ENCODE measurements at regions not wholly inside any gene's neighbourhood (a gene's known extent, or its start where the extent isn't known, plus 50 kb on each side); places are given as distances from the start of the nearest gene placed in this dataset.

GRCh38 chr5:168132241-168132641 lies 159.2 kb upstream of the WWC1 start:
- Mint-ChIP-seq H3K4me3 (ENCODE audit: low read depth) (no peak overlapping the region), H3K36me3 (ENCODE audit: insufficient read depth) (no peaks in the 10 kb centered on the region), H3K4me1 (ENCODE audit: low read depth) (peaks cover 10% of the 10 kb centered on the region), H3K27ac (no peak overlapping the region), H3K27me3 (peaks cover 4% of the 10 kb centered on the region), H3K9me3 (ENCODE audit: low read depth) (no peaks in the 10 kb centered on the region)
- TF ChIP-seq CTCF (IDR thresholded peaks at IDR 0.05; ENCODE audit: unreplicated experiment): no peak
- no peak for DNase-seq (ENCODE audit: low spot score, unreplicated experiment)

- Mint-ChIP-seq H3K9me3 (ENCODE audit: low read depth) (no peaks in the 10 kb centered on the region), H3K4me1 (ENCODE audit: low read depth) (peaks cover 10% of the 10 kb centered on the region), H3K36me3 (ENCODE audit: insufficient read depth) (no peaks in the 10 kb centered on the region), H3K27ac (no peak overlapping the region), H3K4me3 (ENCODE audit: low read depth) (no peak overlapping the region), H3K27me3 (no peaks in the 10 kb centered on the region)
- no peak for DNase-seq (ENCODE audit: low spot score, unreplicated experiment)
- TF ChIP-seq CTCF (IDR thresholded peaks at IDR 0.05; ENCODE audit: unreplicated experiment): no peak
These were observed 155.5 kb upstream of the WWC1 start for GRCh38 chr5:168135897-168136296.

GRCh38 chr5:168136340-168136739 lies 155.1 kb upstream of the WWC1 start:
- TF ChIP-seq CTCF (IDR thresholded peaks at IDR 0.05; ENCODE audit: unreplicated experiment): no peak
- H3K27me3 Mint-ChIP-seq: no peaks in the 10 kb centered on the region
- H3K36me3 Mint-ChIP-seq (ENCODE audit: insufficient read depth): no peaks in the 10 kb centered on the region
- no peak overlapping the region for H3K4me3 Mint-ChIP-seq (ENCODE audit: low read depth)
- H3K9me3 Mint-ChIP-seq (ENCODE audit: low read depth): no peaks in the 10 kb centered on the region
- DNase-seq (ENCODE audit: low spot score, unreplicated experiment): no peak
- H3K27ac Mint-ChIP-seq: no peak overlapping the region
- peaks cover 10% of the 10 kb centered on the region for H3K4me1 Mint-ChIP-seq (ENCODE audit: low read depth)

- DNase-seq (ENCODE audit: low spot score, unreplicated experiment): no peak
- Mint-ChIP-seq H3K4me3 (ENCODE audit: low read depth) (no peak overlapping the region), H3K9me3 (ENCODE audit: low read depth) (no peaks in the 10 kb centered on the region), H3K4me1 (ENCODE audit: low read depth) (peaks cover 10% of the 10 kb centered on the region), H3K36me3 (ENCODE audit: insufficient read depth) (no peaks in the 10 kb centered on the region), H3K27me3 (no peaks in the 10 kb centered on the region), H3K27ac (no peak overlapping the region)
- no peak for TF ChIP-seq CTCF (IDR thresholded peaks at IDR 0.05; ENCODE audit: unreplicated experiment)
These were observed 154.2 kb upstream of the WWC1 start for GRCh38 chr5:168137265-168137664.

- Mint-ChIP-seq H3K9me3 (ENCODE audit: low read depth) (no peaks in the 10 kb centered on the region), H3K4me1 (ENCODE audit: low read depth) (peaks cover 10% of the 10 kb centered on the region), H3K4me3 (ENCODE audit: low read depth) (no peak overlapping the region), H3K36me3 (ENCODE audit: insufficient read depth) (no peaks in the 10 kb centered on the region), H3K27ac (no peak overlapping the region), H3K27me3 (no peaks in the 10 kb centered on the region)
- DNase-seq (ENCODE audit: low spot score, unreplicated experiment): no peak
- TF ChIP-seq CTCF (IDR thresholded peaks at IDR 0.05; ENCODE audit: unreplicated experiment): no peak
These were observed 151.2 kb upstream of the WWC1 start for GRCh38 chr5:168140241-168140640.
